ENCODE measurements at regions not wholly inside any gene's neighbourhood (a gene's known extent, or its start where the extent isn't known, plus 50 kb on each side); places are given as distances from the start of the nearest gene placed in this dataset.

- no peak for TF ChIP-seq MAFK (IDR thresholded peaks at IDR 0.05; ENCODE audit: low read depth, low read length)
- no peak for TF ChIP-seq TBP (IDR thresholded peaks at IDR 0.05; ENCODE audit: low read depth, low read length)
- TF ChIP-seq POLR2A (IDR thresholded peaks at IDR 0.05; ENCODE audit: control extremely low read depth in 1 of 2, low read depth in 2 of 2, low read length in 2 of 2): no peak
- TF ChIP-seq CBX5 (IDR thresholded peaks at IDR 0.05; ENCODE audit: low read depth, low read length): no peak
- no peak for TF ChIP-seq NRF1 (IDR thresholded peaks at IDR 0.05; ENCODE audit: low read depth, low read length)
- TF ChIP-seq RFX5 (IDR thresholded peaks at IDR 0.05; ENCODE audit: borderline replicate concordance, low read depth, low read length): no peak
These were observed 296.1 kb downstream of the TAF11L14 start (continued) for GRCh38 chr5:17930346-17930745.

All from H1 (cell line).